ENCODE measurements at regions not wholly inside any gene's neighbourhood (a gene's known extent, or its start where the extent isn't known, plus 50 kb on each side); places are given as distances from the start of the nearest gene placed in this dataset.

- H3K27ac ChIP-seq (replicated peaks in 1 of 4): no peak overlapping the region
- H3K4me1 ChIP-seq: peaks cover 4 to 45% (median 41%) of the 10 kb centered on the region in 4 donors
- no peaks in the 10 kb centered on the region for H3K36me3 ChIP-seq
- no peak for TF ChIP-seq POLR2AphosphoS5 (IDR thresholded peaks at IDR 0.05)
- no peak for TF ChIP-seq EP300 (IDR thresholded peaks at IDR 0.05)
- TF ChIP-seq CTCF (IDR thresholded peaks at IDR 0.05): no peak
- no peak for TF ChIP-seq POLR2A (IDR thresholded peaks at IDR 0.05; ENCODE audit: low read depth)
- intact Hi-C loops (cut with DNase I): loop anchor here (10.0 kb wide), 2 partner anchors 104 to 294 kb away; partner anchors contain the start of gene TLE1
- WGBS: 98% methylated on average over 4 of the region's 4 CpGs
- H3K4me3 ChIP-seq: no peak overlapping the region
- H3K27me3 ChIP-seq: no peaks in the 10 kb centered on the region
- DNase-seq (ENCODE audit: extremely low spot score): no peak
- no peaks in the 10 kb centered on the region for H3K9me3 ChIP-seq
These were observed 298.4 kb downstream of the TLE1 start for GRCh38 chr9:81390792-81391456.

- Histone ChIP-seq H3K27ac (replicated peaks in 1 of 4) (peak overlapping the region in 1 of 4 donors; percentile 48), H3K4me1 (peaks cover 4 to 31% (median 28%) of the 10 kb centered on the region in 4 donors), H3K4me3 (no peak overlapping the region), H3K27me3 (no peaks in the 10 kb centered on the region), H3K9me3 (no peaks in the 10 kb centered on the region), H3K36me3 (no peaks in the 10 kb centered on the region)
- intact Hi-C loops (cut with DNase I): no loop called here
- TF ChIP-seq POLR2A (IDR thresholded peaks at IDR 0.05; ENCODE audit: low read depth): no peak
- peak; percentile 39 to 69 for TF ChIP-seq POLR2AphosphoS5 (IDR thresholded peaks at IDR 0.05)
- TF ChIP-seq CTCF (IDR thresholded peaks at IDR 0.05): no peak
- DNase-seq (ENCODE audit: extremely low spot score): no peak
- WGBS: 51% methylated on average over 6 of the region's 6 CpGs
These were observed 299.8 kb downstream of the TLE1 start for GRCh38 chr9:81389569-81389993.

GRCh38 chr9:81388831-81389230, 300.5 kb downstream of the TLE1 start:
- Histone ChIP-seq H3K36me3 (no peaks in the 10 kb centered on the region), H3K9me3 (no peaks in the 10 kb centered on the region), H3K4me3 (no peak overlapping the region), H3K27me3 (no peaks in the 10 kb centered on the region), H3K27ac (replicated peaks in 1 of 4) (no peak overlapping the region), H3K4me1 (peaks cover 4 to 24% (median 21%) of the 10 kb centered on the region in 4 donors)
- intact Hi-C loops (cut with DNase I): no loop called here
- no peak for TF ChIP-seq POLR2A (IDR thresholded peaks at IDR 0.05; ENCODE audit: low read depth)
- DNase-seq (ENCODE audit: extremely low spot score): no peak
- 93% methylated on average over 1 of the region's 1 CpG for WGBS

GRCh38 chr9:81387360-81388106, 301.8 kb downstream of the TLE1 start:
- H3K4me1 ChIP-seq: peaks cover 4 to 19% (median 15%) of the 10 kb centered on the region in 4 donors
- TF ChIP-seq EP300 (IDR thresholded peaks at IDR 0.05) (no peak), POLR2AphosphoS5 (IDR thresholded peaks at IDR 0.05) (no peak), CTCF (IDR thresholded peaks at IDR 0.05) (no peak), POLR2A (IDR thresholded peaks at IDR 0.05; ENCODE audit: low read depth) (no peak)
- H3K27me3 ChIP-seq: no peaks in the 10 kb centered on the region
- intact Hi-C loops (cut with DNase I): no loop called here
- no peaks in the 10 kb centered on the region for H3K9me3 ChIP-seq
- no peaks in the 10 kb centered on the region for H3K36me3 ChIP-seq
- H3K4me3 ChIP-seq: no peak overlapping the region
- H3K27ac ChIP-seq (replicated peaks in 1 of 4): no peak overlapping the region
- WGBS: 92% methylated on average over 8 of the region's 8 CpGs
- DNase-seq (ENCODE audit: extremely low spot score): peak; percentile 31

GRCh38 chr9:81384911-81385310, 304.4 kb downstream of the TLE1 start:
- Histone ChIP-seq H3K9me3 (no peaks in the 10 kb centered on the region), H3K4me3 (no peak overlapping the region), H3K4me1 (peaks cover 4 to 13% (median 10%) of the 10 kb centered on the region in 4 donors), H3K27ac (replicated peaks in 1 of 4) (no peak overlapping the region), H3K36me3 (no peaks in the 10 kb centered on the region), H3K27me3 (no peaks in the 10 kb centered on the region)
- intact Hi-C loops (cut with DNase I): no loop called here
- no peak for TF ChIP-seq EP300 (IDR thresholded peaks at IDR 0.05)
- WGBS: 76% methylated on average over 3 of the region's 3 CpGs
- DNase-seq (ENCODE audit: extremely low spot score): no peak
